UCSD-AML1 (cell line): ENCODE measurements at regions not wholly inside any gene's neighbourhood (a gene's known extent, or its start where the extent isn't known, plus 50 kb on each side); places are given as distances from the start of the nearest gene placed in this dataset.
A peak's percentile ranks its signal among the peaks of the same experiment; 100 is the strongest.

Experiments
- DNase-seq: peaks from one replicate; lab custom pipeline; 2025; ENCODE audit not compliant: unreplicated experiment; lab: John Stamatoyannopoulos, UW

- DNase-seq = peak; percentile 64
These were observed 86.1 kb upstream of the VAV3 start for GRCh38 chr1:108050911-108051629.

DNA sequence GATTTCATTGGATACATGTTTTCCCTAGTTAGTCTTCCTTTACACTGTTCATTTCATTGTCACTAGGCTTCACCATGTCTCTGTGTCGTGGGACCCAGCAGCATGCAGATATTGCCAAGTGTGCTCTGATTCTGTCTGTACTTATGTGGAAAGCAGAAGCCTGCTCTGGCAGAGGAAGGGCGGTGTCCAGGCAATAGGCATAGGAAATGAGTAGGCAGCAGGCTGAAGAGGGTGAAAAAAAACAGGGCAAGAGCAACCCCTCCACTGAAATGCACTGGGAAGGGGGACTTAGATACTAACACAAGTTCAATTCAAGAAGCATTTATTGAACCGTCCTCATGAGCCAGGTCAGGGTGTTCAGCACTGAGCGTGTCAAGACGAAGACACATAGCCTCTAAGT, 85.2 kb upstream of the VAV3 start:
- DNase-seq = peak; percentile 55

- peak; percentile 70 for DNase-seq
These were observed 84.3 kb upstream of the VAV3 start for GRCh38 chr1:108049178-108049819.

DNA sequence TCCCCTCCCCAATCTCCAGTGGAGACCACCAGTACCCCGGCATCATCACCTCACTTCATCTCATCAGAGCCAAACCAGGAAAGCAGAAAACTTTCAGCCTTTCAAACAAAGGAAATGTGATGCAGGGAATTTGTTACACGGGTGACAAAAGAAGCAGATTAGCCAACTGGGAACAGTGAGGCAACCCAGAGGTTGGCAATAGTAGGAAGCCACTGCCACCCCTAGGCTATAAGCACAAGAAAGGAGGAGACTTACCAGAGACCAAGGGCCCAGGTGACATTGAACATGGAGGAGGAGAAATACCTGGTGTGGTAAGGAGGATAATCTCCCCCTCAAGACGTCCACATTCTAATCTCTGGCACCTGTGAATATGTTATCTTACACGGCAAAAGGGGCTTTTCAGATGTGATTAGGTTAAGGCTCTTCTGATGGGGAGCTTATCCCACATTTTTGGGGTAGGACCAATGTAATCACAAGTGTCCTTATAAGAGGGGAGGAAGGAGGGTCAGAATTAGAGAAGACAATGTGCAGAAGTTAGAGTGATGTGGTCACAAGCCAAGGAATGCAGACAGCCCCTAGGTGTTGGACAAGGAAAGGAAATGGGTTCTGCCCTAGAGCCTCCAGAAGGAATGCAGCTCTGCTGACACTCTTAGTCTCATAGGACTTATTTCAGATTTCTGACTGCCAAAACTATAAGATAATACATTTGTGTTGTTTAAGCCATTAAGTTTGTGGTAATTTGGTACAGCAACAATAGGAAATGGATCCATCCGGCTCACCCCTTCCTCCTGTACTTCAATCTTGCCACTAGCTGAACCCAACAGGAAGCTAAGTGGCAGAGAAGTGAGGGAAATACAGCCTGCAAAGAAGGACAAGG, 83.6 kb upstream of the VAV3 start:
- DNase-seq = no peak

DNA sequence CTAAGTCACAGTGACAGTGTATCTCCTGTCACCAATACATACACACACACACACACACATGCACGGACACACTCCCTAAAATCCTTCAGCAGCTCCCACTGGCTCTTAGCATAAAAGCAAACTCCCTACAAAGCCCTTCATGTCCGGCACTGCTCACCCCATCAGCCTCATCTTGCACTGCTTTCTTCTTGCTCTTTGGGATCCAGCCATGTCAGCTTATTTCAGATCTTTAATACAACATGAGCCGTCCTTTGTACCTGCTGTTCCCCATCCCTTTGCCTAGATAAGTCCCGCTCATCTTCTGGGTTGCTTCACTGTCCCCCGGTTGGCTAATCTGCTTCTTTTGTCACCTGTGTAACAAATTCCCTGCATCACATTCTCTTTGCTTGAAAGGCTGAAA, 82.1 kb upstream of the VAV3 start:
- DNase-seq = no peak

GRCh38 chr1:108046026-108046425, 81.0 kb upstream of the VAV3 start:
- no peak for DNase-seq

- peak; percentile 17 for DNase-seq
These were observed 80.5 kb upstream of the VAV3 start for GRCh38 chr1:108045460-108045859.

DNA sequence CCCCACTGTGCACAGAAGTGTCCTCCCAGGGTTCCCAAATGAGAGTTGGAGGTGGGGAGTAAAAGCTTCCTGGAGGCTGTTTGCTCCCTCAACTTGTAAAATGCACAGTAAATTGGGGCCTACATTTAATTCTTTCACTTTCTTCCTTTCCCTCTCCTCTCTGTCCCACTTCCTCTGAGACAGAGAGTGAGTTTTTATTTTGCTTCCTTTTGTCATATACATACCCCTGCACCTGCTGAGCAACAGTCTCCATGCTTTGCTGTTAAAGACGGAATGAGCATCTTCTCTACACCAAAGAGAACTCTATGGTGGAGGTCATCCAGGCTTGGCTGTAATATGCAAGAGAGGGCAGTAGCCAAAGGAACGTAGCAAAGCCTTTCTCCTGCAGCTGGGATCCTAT, 79.3 kb upstream of the VAV3 start:
- no peak for DNase-seq

DNA sequence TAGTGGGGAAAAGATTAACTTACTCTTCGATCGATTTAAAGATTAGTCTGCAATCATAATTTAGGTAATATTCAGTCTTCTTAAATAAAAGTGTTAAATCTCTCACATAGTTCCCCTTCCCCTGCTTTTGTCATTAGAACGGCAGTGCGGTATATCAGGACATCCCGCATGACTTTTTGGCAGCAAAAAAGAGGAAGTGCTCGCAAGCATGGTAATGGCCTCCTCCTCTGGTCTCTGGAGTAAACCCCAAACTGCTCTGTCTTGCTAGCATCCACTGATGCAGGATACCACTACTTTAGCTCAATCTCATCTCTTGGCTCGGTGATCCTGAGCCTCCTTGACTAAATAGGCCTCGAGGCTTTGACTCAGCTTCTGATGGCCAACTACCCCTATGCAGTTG, 78.7 kb upstream of the VAV3 start:
- peak; percentile 47 for DNase-seq

- DNase-seq = no peak
These were observed 77.6 kb upstream of the VAV3 start for GRCh38 chr1:108042610-108043009.

- DNase-seq = no peak
These were observed 76.6 kb upstream of the VAV3 start for GRCh38 chr1:108041360-108042142.

DNA sequence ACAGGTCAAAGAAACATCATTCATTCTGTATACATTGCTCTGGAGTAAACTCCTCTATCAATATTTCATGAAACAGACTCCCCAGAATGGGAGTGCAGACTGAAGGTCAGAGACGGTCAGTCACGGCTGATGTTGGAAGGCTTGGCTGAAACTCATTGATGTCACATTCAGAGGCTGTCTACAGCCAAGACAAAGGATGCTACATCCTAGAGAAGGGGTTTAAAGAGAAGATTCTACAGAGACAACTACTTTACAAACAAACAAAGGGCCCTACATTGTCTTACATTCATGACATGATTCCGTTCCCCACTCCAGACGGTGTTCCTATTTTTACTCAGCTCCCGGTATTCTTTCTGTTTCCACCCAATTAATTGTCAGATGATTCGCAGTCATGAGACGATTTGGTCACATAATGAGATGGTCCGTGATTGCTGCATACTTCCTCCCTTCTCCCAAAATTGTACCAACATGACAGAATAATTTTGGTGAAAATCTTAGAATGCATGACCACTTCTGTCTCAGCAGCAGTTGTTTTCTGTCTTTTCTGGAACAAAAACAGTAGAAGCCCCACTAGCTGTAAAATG, 73.8 kb upstream of the VAV3 start:
- DNase-seq = no peak

- no peak for DNase-seq
These were observed 72.0 kb upstream of the VAV3 start for GRCh38 chr1:108036796-108037562.

DNA sequence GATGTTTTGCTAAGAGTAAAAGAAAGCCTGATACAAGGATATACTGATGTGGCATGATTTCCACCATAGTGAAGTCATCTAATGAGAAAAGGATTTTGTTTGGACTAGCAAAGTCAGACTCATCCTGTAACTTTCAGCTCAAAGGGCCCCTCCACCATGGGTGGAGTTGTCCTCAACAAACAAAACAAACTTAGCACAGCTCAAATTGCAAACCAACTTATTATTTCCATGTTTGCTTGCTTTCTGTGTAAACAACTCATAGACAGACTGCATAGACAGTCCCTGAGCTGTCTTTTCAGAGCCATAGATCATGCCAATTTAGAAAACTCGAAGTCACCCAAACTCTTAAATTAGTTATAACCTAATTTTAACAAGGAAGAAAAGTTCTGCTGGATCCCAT, 69.4 kb upstream of the VAV3 start:
- DNase-seq = no peak

- no peak for DNase-seq
These were observed 68.6 kb upstream of the VAV3 start for GRCh38 chr1:108033550-108033951.

DNA sequence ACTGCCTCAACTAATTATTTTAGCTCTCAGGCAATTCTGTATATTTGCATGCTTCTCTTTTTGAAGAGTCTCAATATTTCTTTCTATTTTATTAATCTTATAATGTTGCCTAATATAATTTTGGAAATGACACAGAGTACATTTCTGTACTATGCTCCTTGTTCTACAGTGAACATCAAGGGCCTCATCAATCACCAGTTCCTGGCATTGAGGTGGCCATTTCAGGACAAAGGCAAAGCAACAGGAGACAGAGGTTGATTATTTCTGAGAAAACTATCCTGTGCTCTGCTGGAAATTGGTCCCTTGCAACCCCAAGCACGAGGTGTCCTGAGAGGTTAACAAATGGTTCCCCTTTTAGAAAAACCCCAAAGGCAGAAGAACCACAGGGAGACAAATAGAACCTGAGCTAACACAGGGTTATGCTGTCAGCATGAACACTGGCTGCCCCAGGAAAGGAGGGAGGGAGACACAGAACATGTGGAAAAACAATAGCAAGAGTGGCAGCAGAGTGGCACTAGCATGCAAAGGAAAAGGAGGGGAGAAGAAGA, 63.9 kb upstream of the VAV3 start:
- peak; percentile 30 for DNase-seq

- no peak for DNase-seq
These were observed 62.4 kb upstream of the VAV3 start for GRCh38 chr1:108027389-108027788.

GRCh38 chr1:108017698-108018097, 52.7 kb upstream of the VAV3 start:
- DNase-seq = no peak

DNA sequence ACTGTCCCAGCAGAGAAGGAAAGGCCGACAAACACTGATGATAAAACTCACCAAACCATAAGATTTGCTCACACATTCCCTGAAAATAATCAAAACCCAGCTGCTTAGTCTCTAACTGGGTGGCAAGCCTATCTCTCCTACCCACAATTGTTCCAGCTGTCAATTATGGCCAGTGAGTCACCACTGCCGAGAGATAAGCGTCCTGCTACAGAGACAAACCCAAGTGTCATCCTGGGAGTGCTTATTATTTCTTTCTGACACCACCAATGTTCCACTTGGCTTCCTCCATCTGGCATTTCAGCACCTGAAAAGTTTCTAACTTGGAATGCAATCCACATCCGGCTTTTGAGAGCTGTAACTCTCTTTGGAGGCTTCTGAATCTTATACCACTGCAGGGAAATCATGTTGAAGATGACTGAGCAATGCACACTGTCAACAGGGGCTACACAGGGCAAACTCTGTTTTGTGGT, 51.5 kb upstream of the VAV3 start:
- DNase-seq = peak; percentile 50
